SJCRH30 (cell line): ENCODE measurements at regions not wholly inside any gene's neighbourhood (a gene's known extent, or its start where the extent isn't known, plus 50 kb on each side); places are given as distances from the start of the nearest gene placed in this dataset.
"Not testable (repeated sequence)": the region's sequence is repeated elsewhere in the genome, so short reads cannot be mapped to it uniquely, and the experiment has no call there.

Source experiments
- DNase-seq, 2 experiments: peaks; one replicate each; pipeline ENCODE4 v3.0.0-alpha.2; 2015 to 2020
- H3K27ac ChIP-seq: fragments of 250-450 bp; sonication (Bioruptor Pico); 2 replicates; pipeline ENCODE4 v1.5.1; 2020; ENCODE audit warnings: mild to moderate bottlenecking, moderate library complexity
- H3K27me3 ChIP-seq: fragments of 250-450 bp; sonication (Bioruptor Pico); 2 replicates; pipeline ENCODE4 v1.5.1; 2020; ENCODE audit warnings: mild to moderate bottlenecking, moderate library complexity
- H3K36me3 ChIP-seq: fragments of 250-450 bp; sonication (Bioruptor Pico); 2 replicates; pipeline ENCODE4 v1.5.1; 2020; ENCODE audit warnings: mild to moderate bottlenecking, moderate library complexity
- H3K4me1 ChIP-seq: fragments of 250-450 bp; sonication (Bioruptor Pico); 2 replicates; pipeline ENCODE4 v1.5.1; 2020; ENCODE audit warnings: mild to moderate bottlenecking, moderate library complexity
- H3K4me3 ChIP-seq: fragments of 250-450 bp; sonication (Bioruptor Pico); 2 replicates; pipeline ENCODE4 v1.5.1; 2020; ENCODE audit warnings: mild to moderate bottlenecking, moderate library complexity
- H3K9me3 ChIP-seq: fragments of 250-450 bp; sonication (Bioruptor Pico); replicated peaks from 2 replicates; pipeline ENCODE4 v1.5.1; 2020; ENCODE audit warnings: mild to moderate bottlenecking, moderate library complexity

DNA sequence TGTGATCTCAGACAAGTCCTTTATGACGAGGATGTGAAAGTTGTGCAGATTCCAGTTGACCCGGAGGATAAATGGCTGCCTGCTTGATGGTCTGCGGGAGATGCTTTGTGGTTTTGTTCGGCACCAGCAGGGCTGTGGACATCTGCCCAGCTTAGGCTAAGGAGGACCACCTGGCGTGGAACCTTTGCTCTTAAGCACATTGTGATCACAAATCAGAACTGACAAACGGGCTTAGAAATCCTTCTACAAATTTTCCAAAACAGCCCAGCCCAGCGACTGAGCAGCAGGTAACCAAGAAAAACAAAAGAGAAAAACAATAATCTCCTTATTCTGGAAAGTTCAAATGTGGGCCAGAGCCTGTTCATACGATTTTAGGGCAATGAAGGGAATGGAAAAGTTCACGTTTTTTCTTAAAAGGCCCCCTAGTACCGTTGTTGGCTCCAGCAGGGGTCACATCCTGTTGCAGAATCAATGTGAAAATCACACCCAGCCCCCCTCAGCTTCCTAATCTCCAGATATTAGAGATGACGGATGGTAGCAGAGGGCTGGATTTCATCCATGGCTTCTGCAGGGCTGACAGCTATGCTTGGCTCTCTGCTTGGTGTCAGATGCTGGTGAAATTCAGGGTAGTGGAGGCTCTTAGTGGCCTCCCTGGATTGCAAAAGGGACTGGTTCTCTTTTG, 81.1 kb upstream of the RFLNA start:
- DNase-seq, result peak; percentile 82 to 83
- peaks cover 19% of the 10 kb centered on the region for H3K4me1 ChIP-seq
- peak overlapping the region; percentile 80 for H3K27ac ChIP-seq
- no peaks in the 10 kb centered on the region for H3K27me3 ChIP-seq
- peak overlapping the region; percentile 25 for H3K4me3 ChIP-seq
- peaks cover 17% of the 10 kb centered on the region for H3K9me3 ChIP-seq
- no peaks in the 10 kb centered on the region for H3K36me3 ChIP-seq

DNA sequence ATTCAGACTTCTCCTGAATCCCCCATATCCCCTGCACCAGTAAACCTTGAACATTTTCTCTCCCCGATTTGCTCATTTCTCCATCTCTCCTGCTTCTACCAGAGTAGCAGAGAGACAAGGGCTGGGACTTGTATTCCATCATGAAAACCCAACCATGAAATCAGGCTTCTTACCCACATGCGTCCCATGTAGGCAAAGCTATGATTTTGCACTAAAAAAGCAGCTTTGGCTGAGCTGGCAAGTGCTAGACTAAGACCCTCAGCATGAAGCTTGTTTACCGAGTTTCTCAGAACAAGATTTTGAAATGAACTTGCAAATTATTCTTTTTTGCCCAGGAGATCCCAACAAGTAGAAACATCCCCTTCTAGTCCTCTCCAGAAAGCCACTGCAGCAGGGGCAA, 80.3 kb upstream of the RFLNA start:
- H3K27ac ChIP-seq, result peak overlapping the region; percentile 80
- H3K36me3 ChIP-seq, result no peaks in the 10 kb centered on the region
- peaks cover 19% of the 10 kb centered on the region for H3K4me1 ChIP-seq
- H3K9me3 ChIP-seq, result peaks cover 15% of the 10 kb centered on the region
- H3K27me3 ChIP-seq, result no peaks in the 10 kb centered on the region
- H3K4me3 ChIP-seq, result no peak overlapping the region
- no peak for DNase-seq

DNA sequence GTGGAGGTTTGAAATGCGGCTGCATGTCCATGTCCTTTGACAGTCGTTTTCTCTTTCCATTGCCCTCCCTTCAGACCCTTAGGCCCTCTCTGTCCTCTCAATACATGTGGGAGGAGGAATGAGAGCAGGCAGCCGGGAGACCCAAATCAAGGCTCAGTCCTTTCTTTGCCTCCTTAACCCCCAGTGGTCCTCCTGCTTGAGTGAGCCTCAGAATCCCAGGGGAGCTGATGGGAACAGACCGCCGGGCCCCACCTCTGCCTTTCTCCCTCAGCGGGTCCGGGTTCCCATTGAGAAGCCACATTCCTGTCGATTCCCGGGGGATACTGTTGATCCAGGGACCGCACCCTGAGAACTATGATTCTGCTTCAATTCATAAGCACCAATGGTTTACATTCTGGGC, 77.9 kb upstream of the RFLNA start:
- DNase-seq, result no peak
- H3K36me3 ChIP-seq, result no peaks in the 10 kb centered on the region
- H3K9me3 ChIP-seq, result peaks cover 5% of the 10 kb centered on the region
- H3K4me3 ChIP-seq, result no peak overlapping the region; the same call in 1 of the 2 replicates
- no peaks in the 10 kb centered on the region for H3K27me3 ChIP-seq
- H3K27ac ChIP-seq, result peak overlapping the region; percentile 40; the same call in 1 of the 2 replicates
- H3K4me1 ChIP-seq, result peaks cover 19% of the 10 kb centered on the region

DNA sequence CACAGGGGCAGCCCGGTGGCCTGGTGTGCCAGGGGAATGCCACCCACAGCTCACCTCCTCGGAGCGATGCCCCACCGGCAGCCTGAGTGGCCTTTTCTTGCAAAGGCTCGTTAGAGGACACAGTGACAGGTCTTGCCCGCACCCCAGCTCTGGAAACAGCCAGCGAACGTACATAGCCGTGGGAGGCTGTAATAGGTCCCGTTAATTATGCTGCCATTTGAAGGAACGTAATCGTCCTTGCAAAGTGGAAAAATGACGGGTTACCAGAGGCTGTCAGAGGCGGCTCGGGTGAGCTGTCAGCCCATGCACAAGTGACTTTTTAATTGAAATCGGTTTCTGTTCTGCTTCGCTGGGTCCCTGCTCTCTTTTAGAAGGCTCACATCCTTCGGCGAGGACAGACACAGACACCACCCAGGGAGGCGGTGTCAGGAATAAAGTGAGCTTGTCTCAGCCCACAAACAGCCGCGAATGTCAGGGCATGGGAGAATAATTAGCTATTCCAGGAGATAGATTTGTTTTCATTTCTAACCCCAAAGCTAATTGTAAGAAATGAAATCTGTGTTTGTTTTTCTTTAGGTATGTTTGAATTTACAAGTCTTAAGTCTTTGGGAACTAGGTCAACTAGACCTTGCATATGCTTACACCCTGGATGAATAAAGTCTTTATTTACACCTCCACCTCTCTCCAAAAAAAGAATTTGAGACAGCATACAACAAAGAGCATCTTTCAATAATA, 77.2 kb upstream of the RFLNA start:
- DNase-seq, result peak; percentile 74 to 79
- Histone ChIP-seq H3K4me3 (peak overlapping the region; percentile 46), H3K36me3 (no peaks in the 10 kb centered on the region), H3K4me1 (peaks cover 24% of the 10 kb centered on the region), H3K27ac (peak overlapping the region; percentile 40; the same call in 1 of the 2 replicates), H3K27me3 (no peaks in the 10 kb centered on the region), H3K9me3 (peaks cover 5% of the 10 kb centered on the region)

DNA sequence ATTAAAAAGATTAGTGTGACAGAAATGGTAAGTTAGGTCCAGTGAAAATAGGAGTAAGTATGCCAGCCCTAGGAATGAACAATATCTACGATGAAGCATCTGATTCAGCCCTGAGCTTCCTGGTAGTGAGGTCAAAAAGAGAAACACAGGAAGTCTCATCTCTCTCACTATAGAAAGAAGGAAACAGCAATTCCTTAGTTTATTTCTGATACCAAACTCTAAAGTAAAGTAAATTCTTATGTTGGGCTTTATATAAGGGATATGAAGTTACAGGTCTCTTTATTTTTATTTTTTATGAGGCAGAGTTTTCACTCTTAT, 76.7 kb upstream of the RFLNA start:
- Histone ChIP-seq H3K4me3 (peak overlapping the region; percentile 46; the same call in 1 of the 2 replicates), H3K4me1 (peaks cover 26% of the 10 kb centered on the region), H3K36me3 (no peaks in the 10 kb centered on the region), H3K27ac (peak overlapping the region; percentile 40; the same call in 1 of the 2 replicates), H3K9me3 (peaks cover 5% of the 10 kb centered on the region), H3K27me3 (no peaks in the 10 kb centered on the region)
- DNase-seq, result no peak

DNA sequence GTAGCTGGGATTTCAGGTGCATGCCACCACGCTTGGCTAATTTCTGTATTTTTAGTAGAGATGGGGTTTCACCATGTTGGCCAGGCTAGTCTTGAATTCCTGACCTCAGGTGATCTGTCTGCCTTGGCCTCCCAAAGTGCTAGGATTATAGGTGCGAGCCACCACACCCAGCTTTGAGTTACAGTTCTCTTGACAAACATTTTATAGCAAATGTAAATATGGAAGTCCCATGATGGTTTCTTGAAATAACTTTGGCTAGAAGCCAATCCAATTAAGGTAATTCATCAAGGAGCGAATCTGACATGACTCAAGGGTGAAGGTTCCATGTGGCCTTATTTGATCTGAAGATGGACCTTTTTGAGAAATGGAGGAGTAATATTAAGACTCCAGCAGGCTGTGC, 76.2 kb upstream of the RFLNA start:
- not testable (repeated sequence) for H3K27me3 ChIP-seq, H3K4me3 ChIP-seq, H3K36me3 ChIP-seq, H3K27ac ChIP-seq, H3K9me3 ChIP-seq, DNase-seq
- peaks cover 26% of the 10 kb centered on the region for H3K4me1 ChIP-seq

DNA sequence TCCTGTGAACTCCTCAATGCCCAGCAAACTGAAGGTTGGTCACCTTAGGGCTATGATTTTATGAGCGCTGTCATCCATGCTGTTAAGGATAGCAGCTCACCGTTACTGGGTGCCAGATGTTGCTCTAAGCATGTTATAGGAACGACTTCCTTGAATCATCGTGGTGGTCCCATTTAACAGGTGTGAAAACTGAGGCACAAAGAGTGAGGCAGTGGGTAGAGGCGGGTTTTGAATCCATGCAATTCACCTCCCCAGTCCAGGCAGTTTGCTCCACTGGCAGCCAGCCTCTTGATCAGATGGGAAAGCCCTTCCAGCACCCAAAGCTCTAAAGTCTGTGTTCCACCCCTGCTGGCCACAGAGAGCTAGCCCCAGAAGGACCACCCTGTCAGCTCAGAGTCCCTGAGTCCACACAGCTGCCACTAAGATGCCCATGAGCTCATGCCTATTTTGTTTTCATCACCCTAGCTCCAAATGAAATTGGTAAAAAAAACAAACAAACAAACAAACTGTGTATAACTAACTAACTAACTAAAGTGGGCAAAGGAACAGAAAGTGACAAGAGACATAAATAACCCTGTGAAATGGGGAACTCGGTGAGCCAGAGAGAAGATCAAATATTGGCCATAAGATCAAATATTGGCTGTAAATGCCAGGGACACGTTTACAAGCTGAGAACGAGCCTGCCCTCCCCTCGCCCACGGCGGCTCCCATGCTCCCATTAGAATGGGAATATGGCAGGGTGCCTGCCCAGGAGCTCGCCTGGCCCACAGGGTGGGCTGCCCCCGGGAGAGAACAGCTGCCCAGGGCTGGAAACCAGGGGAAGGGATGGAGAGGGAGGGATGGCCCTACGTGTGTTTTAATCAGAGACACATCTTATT, 72.3 kb upstream of the RFLNA start:
- DNase-seq, result peak; percentile 67 to 78
- no peaks in the 10 kb centered on the region for H3K27me3 ChIP-seq
- peak overlapping the region; percentile 62 for H3K27ac ChIP-seq
- H3K9me3 ChIP-seq, result no peaks in the 10 kb centered on the region
- peaks cover 29% of the 10 kb centered on the region for H3K4me1 ChIP-seq
- no peak overlapping the region for H3K4me3 ChIP-seq
- no peaks in the 10 kb centered on the region for H3K36me3 ChIP-seq

DNA sequence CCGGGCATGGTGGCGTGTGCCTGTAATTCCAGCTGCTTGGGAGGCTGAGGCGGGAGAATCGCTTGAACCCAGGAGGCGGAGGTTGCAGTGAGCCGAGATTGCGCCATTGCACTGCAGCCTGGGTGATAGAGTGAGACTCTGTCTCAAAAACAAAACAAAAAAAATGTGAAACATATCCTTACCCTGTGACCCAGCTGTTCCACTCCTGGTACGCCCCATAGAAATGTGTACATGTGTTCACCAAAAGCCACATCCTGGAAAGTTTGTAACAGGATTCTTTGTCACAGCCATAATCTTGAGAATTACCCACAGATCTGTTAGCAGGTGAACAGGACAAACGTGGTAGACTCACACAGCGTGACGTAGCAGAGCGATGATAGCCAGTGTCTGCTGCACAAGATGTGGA, 71.2 kb upstream of the RFLNA start:
- Histone ChIP-seq H3K4me1 (peaks cover 24% of the 10 kb centered on the region), H3K27ac (peak overlapping the region; percentile 62)
- H3K4me3 ChIP-seq, H3K9me3 ChIP-seq, H3K36me3 ChIP-seq, H3K27me3 ChIP-seq: not testable (repeated sequence)
- peak; percentile 71 to 90 for DNase-seq

DNA sequence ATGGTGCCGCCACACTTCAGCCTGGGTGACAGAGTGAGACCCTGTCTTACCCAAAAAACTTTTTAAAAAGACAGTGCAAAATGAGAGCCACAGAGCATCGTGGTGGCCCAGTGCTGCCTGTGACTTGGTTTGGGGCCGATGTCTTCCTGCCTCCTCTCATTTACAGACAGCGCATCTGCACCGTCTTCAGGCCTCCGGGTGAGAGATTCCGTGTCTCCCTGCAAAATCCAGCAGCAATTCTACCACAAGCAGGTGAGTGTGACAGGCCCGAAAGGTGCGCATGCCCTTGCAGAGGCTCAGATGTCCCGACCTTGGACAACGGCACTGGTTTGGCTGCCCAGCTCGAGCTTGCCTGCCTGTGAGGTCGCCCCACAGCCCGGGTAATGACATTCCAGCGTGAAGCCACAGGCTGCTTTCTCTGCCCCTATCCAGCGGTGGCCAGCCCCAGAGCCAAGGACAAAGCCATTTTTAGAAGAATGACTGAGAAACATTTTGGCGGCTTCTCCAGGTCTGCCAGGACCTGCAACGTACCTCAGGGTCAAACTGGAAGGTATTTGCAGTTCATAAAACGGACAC, 70.3 kb upstream of the RFLNA start:
- H3K4me1 ChIP-seq, result peaks cover 23% of the 10 kb centered on the region
- H3K36me3 ChIP-seq, result no peaks in the 10 kb centered on the region
- no peak overlapping the region; the same call in 1 of the 2 replicates for H3K27ac ChIP-seq
- no peak for DNase-seq
- H3K27me3 ChIP-seq, result no peaks in the 10 kb centered on the region
- H3K4me3 ChIP-seq, result no peak overlapping the region
- H3K9me3 ChIP-seq, result no peaks in the 10 kb centered on the region

DNA sequence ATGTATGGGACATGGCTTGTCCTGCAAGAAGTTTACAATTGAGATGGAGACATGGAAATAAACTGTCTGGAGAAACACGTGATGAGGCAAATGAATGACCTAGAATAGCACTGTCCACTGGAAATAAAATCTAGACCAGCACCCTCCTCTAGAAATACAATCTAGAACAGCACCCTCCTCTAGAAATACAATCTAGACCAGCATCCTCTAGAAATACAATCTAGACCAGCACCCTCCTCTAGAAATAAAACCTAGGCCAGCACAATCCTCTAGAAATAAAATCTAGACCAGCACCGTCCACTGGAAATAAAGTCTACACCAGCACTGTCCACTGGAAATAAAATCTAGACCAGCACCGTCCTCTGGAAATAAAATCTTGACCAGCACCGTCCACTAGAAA, 69.2 kb upstream of the RFLNA start:
- no peak overlapping the region for H3K4me3 ChIP-seq
- H3K27ac ChIP-seq, result no peak overlapping the region
- peaks cover 1% of the 10 kb centered on the region; the same call in 1 of the 2 replicates for H3K9me3 ChIP-seq
- no peaks in the 10 kb centered on the region for H3K27me3 ChIP-seq
- no peaks in the 10 kb centered on the region for H3K36me3 ChIP-seq
- no peak for DNase-seq
- peaks cover 29% of the 10 kb centered on the region for H3K4me1 ChIP-seq

DNA sequence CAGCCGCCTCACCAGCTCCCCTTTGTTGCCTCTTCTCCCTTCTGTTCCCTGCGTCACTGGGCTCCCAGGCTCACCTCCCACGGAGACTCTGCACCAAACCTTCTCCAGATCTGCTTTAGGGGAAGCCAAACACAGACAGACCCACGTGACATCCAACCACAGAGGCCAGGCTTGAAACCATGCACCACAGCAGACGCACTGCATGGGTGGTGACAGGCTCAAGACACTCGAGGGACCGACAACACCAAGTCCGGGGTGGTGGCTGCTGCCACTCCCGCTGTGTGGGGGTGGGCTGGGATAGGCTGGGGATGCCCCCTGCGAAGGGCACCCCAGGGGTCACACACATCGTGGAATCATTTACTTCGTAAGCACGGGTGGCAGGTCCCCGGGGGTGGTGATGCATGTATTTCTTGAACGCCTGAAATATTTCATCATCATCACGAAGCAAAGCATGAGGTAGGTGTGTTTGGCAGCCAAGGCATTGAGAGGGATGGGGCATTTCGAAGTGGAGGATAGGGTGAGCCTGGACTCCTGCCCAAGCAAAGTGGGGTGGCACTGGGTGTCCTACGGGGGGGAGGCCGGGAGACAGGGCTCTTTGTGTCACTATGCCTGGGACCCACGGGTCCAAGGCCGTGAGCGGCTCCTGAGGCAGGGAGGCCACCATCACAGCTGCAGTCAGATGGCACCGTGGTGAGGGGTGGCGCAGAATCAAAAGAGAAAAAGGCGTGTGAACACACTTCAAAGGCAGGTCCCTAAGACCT, 66.8 kb upstream of the RFLNA start:
- DNase-seq, result no peak
- Histone ChIP-seq H3K27ac (no peak overlapping the region), H3K36me3 (no peaks in the 10 kb centered on the region), H3K9me3 (peaks cover 7% of the 10 kb centered on the region; the same call in 1 of the 2 replicates), H3K4me3 (no peak overlapping the region), H3K4me1 (peaks cover 42% of the 10 kb centered on the region), H3K27me3 (no peaks in the 10 kb centered on the region)

DNA sequence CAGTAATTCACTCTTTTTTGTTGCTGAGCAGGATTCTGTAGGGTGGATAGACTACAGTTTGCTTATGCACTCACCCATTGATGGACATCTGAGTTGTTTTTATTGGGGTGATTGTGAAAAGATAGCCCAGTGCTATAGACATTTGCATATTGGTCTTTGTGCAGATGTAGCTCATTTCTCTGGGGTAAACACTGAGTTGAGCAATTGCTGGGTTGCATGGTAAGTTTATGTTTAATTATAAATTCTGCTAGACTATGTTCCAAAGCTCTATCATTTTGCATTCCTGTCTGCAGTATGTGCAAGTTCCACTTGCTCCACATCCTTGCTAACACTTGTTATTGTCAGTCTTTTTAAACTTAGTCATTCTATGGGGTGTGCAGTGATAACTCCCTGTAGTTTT, 65.4 kb upstream of the RFLNA start:
- H3K4me3 ChIP-seq, result no peak overlapping the region
- H3K36me3 ChIP-seq, result no peaks in the 10 kb centered on the region
- no peak for DNase-seq
- H3K27me3 ChIP-seq, result no peaks in the 10 kb centered on the region
- H3K27ac ChIP-seq, result no peak overlapping the region
- H3K4me1 ChIP-seq, result peaks cover 46% of the 10 kb centered on the region
- peaks cover 7% of the 10 kb centered on the region; the same call in 1 of the 2 replicates for H3K9me3 ChIP-seq

DNA sequence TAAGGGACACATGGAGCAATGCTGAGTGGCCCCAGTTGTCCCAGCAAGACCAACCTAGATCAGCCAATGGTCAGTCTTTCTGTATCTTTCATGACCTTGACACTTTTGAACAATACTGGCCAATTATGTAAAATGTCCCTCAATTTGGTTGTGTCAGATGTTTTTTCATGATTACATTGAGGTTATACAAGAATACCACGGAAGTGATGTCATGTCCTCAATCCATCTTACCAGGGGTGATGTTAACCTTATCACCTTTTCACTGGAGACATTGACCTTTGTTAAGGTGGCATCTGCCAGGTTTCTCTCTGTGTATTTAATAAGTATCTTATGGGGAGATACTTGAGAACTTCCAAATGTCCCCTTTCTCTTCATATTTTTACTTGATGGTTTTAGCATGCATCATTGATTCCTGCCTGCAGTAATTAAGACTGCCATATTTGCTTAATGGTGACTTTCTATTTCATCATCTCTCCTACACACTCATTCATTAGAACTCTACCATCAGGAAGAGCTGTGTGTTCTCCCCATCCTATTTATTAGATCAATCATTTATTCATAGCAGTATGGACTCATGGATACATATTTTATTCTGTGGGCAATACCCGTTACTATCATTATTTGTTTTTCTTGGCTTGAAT, 64.7 kb upstream of the RFLNA start:
- H3K36me3 ChIP-seq, result no peaks in the 10 kb centered on the region
- H3K27ac ChIP-seq, result no peak overlapping the region
- H3K27me3 ChIP-seq, result no peaks in the 10 kb centered on the region
- H3K9me3 ChIP-seq, result peaks cover 7% of the 10 kb centered on the region; the same call in 1 of the 2 replicates
- H3K4me1 ChIP-seq, result peaks cover 44% of the 10 kb centered on the region
- no peak overlapping the region for H3K4me3 ChIP-seq
- DNase-seq, result no peak

DNA sequence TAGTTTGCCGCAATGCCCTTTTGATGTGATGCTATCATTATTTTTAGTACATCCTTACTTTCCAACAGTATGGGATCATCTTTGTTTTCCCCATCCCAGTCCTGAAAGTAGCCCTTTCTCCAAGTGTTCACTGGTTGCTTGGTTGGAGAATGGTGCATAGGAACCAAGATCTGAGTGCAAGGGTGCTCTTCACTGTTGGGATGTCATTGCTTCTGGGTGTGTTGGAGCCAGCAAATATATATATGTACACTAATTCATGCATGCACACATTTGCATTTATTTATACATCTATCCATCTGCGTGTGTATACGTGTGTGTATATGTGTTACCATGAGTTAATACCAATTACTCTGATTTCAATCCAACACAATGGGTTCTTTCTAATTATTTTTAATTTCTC, 64.1 kb upstream of the RFLNA start:
- Histone ChIP-seq H3K27ac (no peak overlapping the region), H3K36me3 (no peaks in the 10 kb centered on the region), H3K4me3 (no peak overlapping the region), H3K4me1 (peaks cover 49% of the 10 kb centered on the region), H3K9me3 (peaks cover 7% of the 10 kb centered on the region; the same call in 1 of the 2 replicates), H3K27me3 (no peaks in the 10 kb centered on the region)
- DNase-seq, result no peak
